H1 (cell line): ENCODE measurements at regions not wholly inside any gene's neighbourhood (a gene's known extent, or its start where the extent isn't known, plus 50 kb on each side); places are given as distances from the start of the nearest gene placed in this dataset.

ENCODE experiments used
- CTCF ChIA-PET: fragments of 300-600 bp; sonication (Branson Sonifier 250); formaldehyde crosslinking; loops from one replicate; lab custom pipeline; 2021; ENCODE audit not compliant: partially characterized antibody; lab: Charles Lee
- POLR2A ChIA-PET: fragments of 300-600 bp; sonication (Branson Sonifier 250); formaldehyde crosslinking; loops from one replicate; lab custom pipeline; 2021; ENCODE audit warnings: inconsistent platforms; ENCODE audit not compliant: partially characterized antibody; lab: Charles Lee
- DNase-seq, 2 experiments: peaks; one replicate each; pipeline versions ENCODE4 v3.0.0 to v3.0.0-alpha.2; 2010 to 2022; ENCODE audit warnings: low spot score in 2 of 2, low read depth in 1 of 2, mixed read lengths in 1 of 2
- FAIRE-seq: peaks from 2 replicates; lab custom pipeline; 2011; peaks lifted over from hg19 to GRCh38; lab: Jason Lieb, UNC
- H2AFZ ChIP-seq: 2 replicates; pipeline ENCODE4 v1.8.1; 2012; ENCODE audit warnings: low read length, inconsistent platforms
- H2AK5ac ChIP-seq: 2 replicates; pipeline ENCODE4 v1.6.1; 2013; ENCODE audit warnings: low read depth, low read length
- H2BK120ac ChIP-seq: replicated peaks from 2 replicates; pipeline ENCODE3; 2013; ENCODE audit warnings: low read depth, low read length, inconsistent platforms
- H2BK12ac ChIP-seq: 2 replicates; pipeline ENCODE4 v1.6.1; 2013; ENCODE audit warnings: low read depth, low read length
- H2BK15ac ChIP-seq: 2 replicates; pipeline ENCODE4 v1.6.1; 2013; ENCODE audit warnings: low read length
- H2BK20ac ChIP-seq: 2 replicates; pipeline ENCODE4 v1.6.1; 2013; ENCODE audit warnings: low read length
- H2BK5ac ChIP-seq: 2 replicates; pipeline ENCODE4 v1.6.1; 2013; ENCODE audit warnings: low read depth, low read length
- H3K14ac ChIP-seq: 2 replicates; pipeline ENCODE4 v1.6.1; 2013; ENCODE audit warnings: inconsistent platforms; ENCODE audit not compliant: insufficient read length
- H3K18ac ChIP-seq: 2 replicates; pipeline ENCODE4 v1.6.1; 2013; ENCODE audit warnings: low read length; ENCODE audit errors: extremely low read depth
- H3K23ac ChIP-seq: 2 replicates; pipeline ENCODE4 v1.6.1; 2013; ENCODE audit warnings: inconsistent platforms; ENCODE audit not compliant: insufficient read length
- H3K23me2 ChIP-seq: 2 replicates; pipeline ENCODE4 v1.6.1; 2013; ENCODE audit warnings: low read depth, low read length
- H3K27ac ChIP-seq: 2 replicates; pipeline ENCODE4 v1.6.1; 2011; ENCODE audit warnings: low read depth, low read length, inconsistent platforms
- H3K27me3 ChIP-seq, 4 experiments: replicated peaks in 1 of 4; 1 replicate in 1 of 4; 2 replicates in 3 of 4; pipeline versions ENCODE4 v1.6.1 to v1.8.1; 2011 to 2013; ENCODE audit warnings: low read length in 3 of 4, mild to moderate bottlenecking in 3 of 4, inconsistent platforms in 2 of 4, mixed read lengths in 2 of 4, moderate library complexity in 1 of 4; ENCODE audit not compliant: control insufficient read depth in 3 of 4, insufficient read depth in 3 of 4; ENCODE audit errors: extremely low read depth in 1 of 4
- H3K36me3 ChIP-seq, 4 experiments: 2 replicates each; pipeline versions ENCODE4 v1.6.1 to v1.8.1; 2011 to 2013; ENCODE audit warnings: mild to moderate bottlenecking in 4 of 4, low read length in 3 of 4, moderate library complexity in 2 of 4, control low read depth in 1 of 4, inconsistent platforms in 1 of 4; ENCODE audit not compliant: insufficient read depth in 4 of 4, control insufficient read depth in 2 of 4
- H3K4ac ChIP-seq: replicated peaks from 2 replicates; pipeline ENCODE3; 2013; ENCODE audit warnings: low read length, low read depth, mixed read lengths, inconsistent platforms; ENCODE audit not compliant: insufficient read length
- H3K4me1 ChIP-seq, 4 experiments: replicated peaks in 1 of 4; 1 replicate in 1 of 4; 2 replicates in 3 of 4; pipeline versions ENCODE4 v1.6.1 to v1.8.1; 2011 to 2013; ENCODE audit warnings: low read length in 3 of 4, inconsistent platforms in 2 of 4, mixed read lengths in 1 of 4; ENCODE audit not compliant: insufficient read depth in 4 of 4, control insufficient read depth in 3 of 4
- H3K4me2 ChIP-seq, 2 experiments: 2 replicates each; pipeline versions ENCODE4 v1.6.1 to v1.8.1; 2011 to 2013; ENCODE audit warnings: low read depth in 2 of 2, low read length in 2 of 2, control low read depth in 1 of 2, inconsistent platforms in 1 of 2, mild to moderate bottlenecking in 1 of 2; ENCODE audit not compliant: insufficient read depth in 1 of 2
- H3K4me3 ChIP-seq, 4 experiments: fragments of 200-600, 300-600 bp in 1 of 4; sonication (generic), shearing (Covaris generic), sonication (Bioruptor Twin) in 1 of 4; 2 replicates each; pipeline versions ENCODE4 v1.5.1 to v1.8.1; 2011 to 2016; ENCODE audit warnings: low read length in 4 of 4, low read depth in 3 of 4, control low read depth in 2 of 4, inconsistent platforms in 2 of 4, mild to moderate bottlenecking in 2 of 4, mixed read lengths in 1 of 4, moderate library complexity in 1 of 4; ENCODE audit not compliant: insufficient read depth in 2 of 4; ENCODE audit errors: extremely low read depth in 1 of 4
- H3K56ac ChIP-seq: replicated peaks from 2 replicates; pipeline ENCODE3; 2013; ENCODE audit warnings: low read depth, mild to moderate bottlenecking, mixed read lengths, low read length, inconsistent platforms; ENCODE audit not compliant: insufficient read length
- H3K79me1 ChIP-seq: 2 replicates; pipeline ENCODE4 v1.6.1; 2013; ENCODE audit warnings: low read depth, low read length, control low read depth
- H3K79me2 ChIP-seq, 2 experiments: 2 replicates each; pipeline versions ENCODE4 v1.6.1 to v1.8.1; 2012 to 2013; ENCODE audit warnings: low read length in 2 of 2, mild to moderate bottlenecking in 2 of 2, inconsistent platforms in 1 of 2; ENCODE audit not compliant: insufficient read depth in 2 of 2, control insufficient read depth in 1 of 2
- H3K9ac ChIP-seq, 4 experiments: replicated peaks in 1 of 4; 1 replicate in 1 of 4; 2 replicates in 3 of 4; pipeline versions ENCODE4 v1.6.1 to v1.8.1; 2011 to 2013; ENCODE audit warnings: low read depth in 3 of 4, low read length in 3 of 4, control low read depth in 2 of 4, mild to moderate bottlenecking in 2 of 4, moderate library complexity in 2 of 4, inconsistent platforms in 1 of 4; ENCODE audit errors: extremely low read depth in 1 of 4
- H3K9me3 ChIP-seq, 2 experiments: 2 replicates each; pipeline versions ENCODE4 v1.6.1 to v1.8.1; 2012 to 2013; ENCODE audit warnings: mild to moderate bottlenecking in 2 of 2, moderate library complexity in 2 of 2, control low read depth in 1 of 2, inconsistent platforms in 1 of 2, low read depth in 1 of 2, low read length in 1 of 2, mixed read lengths in 1 of 2; ENCODE audit not compliant: insufficient read depth in 2 of 2
- H4K20me1 ChIP-seq, 2 experiments: replicated peaks in 1 of 2; 2 replicates each; pipeline versions ENCODE3 to v1.8.1; 2011 to 2013; ENCODE audit warnings: inconsistent platforms in 2 of 2, low read length in 2 of 2, mild to moderate bottlenecking in 1 of 2; ENCODE audit not compliant: insufficient read depth in 2 of 2, control insufficient read depth in 1 of 2
- H4K5ac ChIP-seq: 2 replicates; pipeline ENCODE4 v1.6.1; 2013; ENCODE audit warnings: low read length, low read depth, mixed read lengths, inconsistent platforms; ENCODE audit not compliant: insufficient read length
- H4K8ac ChIP-seq: 2 replicates; pipeline ENCODE4 v1.8.0; 2013; ENCODE audit warnings: mild to moderate bottlenecking, moderate library complexity, low read length, inconsistent platforms; ENCODE audit not compliant: insufficient read depth; ENCODE audit errors: extremely low read depth
- H4K91ac ChIP-seq: replicated peaks from 2 replicates; pipeline ENCODE3; 2013; ENCODE audit warnings: low read length, mixed read lengths, inconsistent platforms; ENCODE audit not compliant: insufficient read length
- GTF2F1 ChIP-seq: IDR thresholded peaks from 2 replicates; pipeline ENCODE4 v1.6.1; 2012; ENCODE audit warnings: low read depth, low read length, improper control_type of control experiment, borderline replicate concordance
- HDAC2 ChIP-seq, 2 experiments: fragments of 300-600 bp in 1 of 2; sonication (generic) in 1 of 2; IDR thresholded peaks; 2 replicates each; pipeline ENCODE4 v1.6.1; 2011 to 2012; ENCODE audit warnings: low read depth in 2 of 2, low read length in 2 of 2, mild to moderate bottlenecking in 2 of 2, moderate library complexity in 2 of 2, borderline replicate concordance in 1 of 2, inconsistent platforms in 1 of 2
- KDM1A ChIP-seq: fragments of 200-600, 300-600 bp; sonication (generic); IDR thresholded peaks from 2 replicates; pipeline ENCODE4 v1.7.1; 2016; ENCODE audit warnings: mild to moderate bottlenecking, low read length, borderline replicate concordance
- KDM5A ChIP-seq: fragments of 200-600 bp; IDR thresholded peaks from 2 replicates; pipeline ENCODE4 v1.7.1; 2012; ENCODE audit warnings: mild to moderate bottlenecking, low read length, inconsistent platforms, mixed read lengths
- NRF1 ChIP-seq: IDR thresholded peaks from 2 replicates; pipeline ENCODE4 v1.6.1; 2011; ENCODE audit warnings: mild to moderate bottlenecking, low read depth, low read length, improper control_type of control experiment
- RBBP5 ChIP-seq: IDR thresholded peaks from 2 replicates; pipeline ENCODE4 v1.7.1; 2012; ENCODE audit warnings: low read depth, mild to moderate bottlenecking, inconsistent platforms, low read length, moderate library complexity, borderline replicate concordance
- RFX5 ChIP-seq: IDR thresholded peaks from 2 replicates; pipeline ENCODE4 v1.6.1; 2011; ENCODE audit warnings: low read depth, low read length, improper control_type of control experiment, borderline replicate concordance
- SIX5 ChIP-seq: IDR thresholded peaks from 2 replicates; pipeline ENCODE4 v1.6.1; 2011; ENCODE audit warnings: mild to moderate bottlenecking, low read depth, low read length
- SP1 ChIP-seq: IDR thresholded peaks from 2 replicates; pipeline ENCODE4 v1.6.1; 2011; ENCODE audit warnings: low read depth, low read length
- SP4 ChIP-seq: IDR thresholded peaks from 2 replicates; pipeline ENCODE4 v1.6.1; 2012; ENCODE audit warnings: low read length, inconsistent platforms
- SRF ChIP-seq: IDR thresholded peaks from 2 replicates; pipeline ENCODE4 v1.6.1; 2011; ENCODE audit warnings: mild to moderate bottlenecking, low read depth, low read length, moderate library complexity
- TCF12 ChIP-seq: IDR thresholded peaks from 2 replicates; pipeline ENCODE4 v1.6.1; 2011; ENCODE audit warnings: low read depth, mild to moderate bottlenecking, low read length
- ZNF274 ChIP-seq: IDR thresholded peaks from 2 replicates; pipeline ENCODE4 v1.7.0; 2012; ENCODE audit warnings: low read length, borderline replicate concordance; ENCODE audit errors: extremely low read depth
- WGBS, 2 experiments: shearing (Covaris generic) in 1 of 2; methylation state at CpG; one replicate each; pipeline versions ENCODE4 v1.1.6 to v1.1.7; 2013 to 2015; ENCODE audit warnings: low lambda C conversion rate in 2 of 2, mixed read lengths in 2 of 2, inconsistent platforms in 1 of 2, low coverage in 1 of 2, missing lambda C conversion rate in 1 of 2; ENCODE audit not compliant: insufficient replicate concordance in 2 of 2, insufficient coverage in 1 of 2, insufficient read length in 1 of 2; ENCODE audit errors: extremely low coverage in 1 of 2, missing lambda C conversion rate in 1 of 2; 5-methylcytosine and 5-hydroxymethylcytosine counted together
- TF ChIP-seq, protein P1 (sequence below): IDR thresholded peaks from 2 replicates; pipeline ENCODE4 v1.6.1; 2012; ENCODE audit warnings: inconsistent platforms

DNA sequence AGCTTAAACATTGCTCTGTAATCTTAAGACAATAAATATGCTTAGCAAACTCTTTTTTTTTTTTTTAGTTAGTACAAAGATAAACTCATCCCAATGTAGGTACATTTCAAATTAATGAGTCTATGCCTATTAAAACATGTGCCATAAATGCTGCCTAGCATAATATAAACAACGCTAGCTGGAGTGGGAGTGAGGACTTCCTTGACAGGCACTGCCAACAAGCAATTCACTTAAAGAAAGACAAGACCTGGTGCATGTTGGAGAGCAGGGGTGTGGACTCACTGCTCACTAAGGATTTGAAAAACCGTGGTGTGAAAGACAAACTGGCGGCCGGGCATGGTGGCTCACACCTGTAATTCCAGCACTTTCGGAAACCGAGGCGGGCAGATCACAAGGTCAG, 187.2 kb upstream of the RGS6 start:
- Histone ChIP-seq H3K14ac (no peak overlapping the region), H2BK20ac (no peak overlapping the region), H3K27ac (no peak overlapping the region), H3K27me3 (no peaks in the 10 kb centered on the region), H3K79me1 (no peaks in the 10 kb centered on the region), H3K36me3 (no peaks in the 10 kb centered on the region), H4K20me1 (no peaks in the 10 kb centered on the region), H3K9ac (no peak overlapping the region), H2BK12ac (no peak overlapping the region), H3K56ac (no peak overlapping the region), H2AK5ac (no peak overlapping the region), H2BK15ac (no peak overlapping the region), H3K4me3 (no peak overlapping the region), H3K4ac (no peak overlapping the region), H2BK120ac (no peak overlapping the region), H4K91ac (no peak overlapping the region), H4K8ac (no peak overlapping the region), H2BK5ac (no peak overlapping the region), H2AFZ (no peak overlapping the region), H3K23me2 (no peaks in the 10 kb centered on the region), H3K23ac (no peak overlapping the region), H3K9me3 (peaks cover 7 to 12% of the 10 kb centered on the region in 2 experiments; a peak in 3 of 4 replicates), H3K4me2 (no peak overlapping the region), H4K5ac (no peak overlapping the region), H3K79me2 (no peaks in the 10 kb centered on the region), H3K18ac (no peak overlapping the region), H3K4me1 (no peaks in the 10 kb centered on the region)
- POLR2A ChIA-PET: no interaction called here
- CTCF ChIA-PET: interaction anchor here (0.6 to 3.0 kb wide), 6 partner anchors 8 to 615 kb away, joined by 3 to 14 read pairs (median 4); no protein-coding TSS in a partner anchor
- DNase-seq (no peak), FAIRE-seq (no peak)
- WGBS, 2 experiments: 88% methylated on average over 5 of the region's 7 CpGs; no CpG with 5 or more reads in 1 of the 2 experiments
- TF ChIP-seq TCF12: no peak
- TF ChIP-seq ZNF274: no peak
- TF ChIP-seq, protein P1, sequence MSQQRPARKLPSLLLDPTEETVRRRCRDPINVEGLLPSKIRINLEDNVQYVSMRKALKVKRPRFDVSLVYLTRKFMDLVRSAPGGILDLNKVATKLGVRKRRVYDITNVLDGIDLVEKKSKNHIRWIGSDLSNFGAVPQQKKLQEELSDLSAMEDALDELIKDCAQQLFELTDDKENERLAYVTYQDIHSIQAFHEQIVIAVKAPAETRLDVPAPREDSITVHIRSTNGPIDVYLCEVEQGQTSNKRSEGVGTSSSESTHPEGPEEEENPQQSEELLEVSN: no peak
- TF ChIP-seq NRF1: no peak
- no peak for TF ChIP-seq KDM5A
- no peak for TF ChIP-seq SP1
- no peak for TF ChIP-seq RFX5
- no peak for TF ChIP-seq SRF
- no peak for TF ChIP-seq HDAC2 (IDR thresholded peaks at IDR 0.05; ENCODE audit: borderline replicate concordance in 1 of 2, low read depth in 2 of 2, low read length in 2 of 2)
- TF ChIP-seq SIX5: no peak
- TF ChIP-seq GTF2F1: no peak
- no peak for TF ChIP-seq KDM1A
- TF ChIP-seq RBBP5: no peak
- TF ChIP-seq SP4: no peak
